Activated CD8-positive, alpha-beta memory T cell treated with anti-CD3 and anti-CD28 coated beads for 24 hours (primary cell): ENCODE measurements at regions not wholly inside any gene's neighbourhood (a gene's known extent, or its start where the extent isn't known, plus 50 kb on each side); places are given as distances from the start of the nearest gene placed in this dataset.

Source experiments
- DNase-seq: peaks from one replicate; pipeline ENCODE4 v3.0.0-alpha.2; 2020

- DNase-seq, result no peak
These were observed 608.9 kb downstream of the IRX1 start for GRCh38 chr5:4204276-4205141.

- no peak for DNase-seq
These were observed 609.8 kb downstream of the IRX1 start for GRCh38 chr5:4205398-4205797.

GRCh38 chr5:4206127-4206526 is 610.5 kb downstream of the IRX1 start:
- no peak for DNase-seq

- no peak for DNase-seq
These were observed 611.9 kb downstream of the IRX1 start for GRCh38 chr5:4207486-4207885.

GRCh38 chr5:4208537-4208936 is 612.9 kb downstream of the IRX1 start:
- DNase-seq, result no peak

- no peak for DNase-seq
These were observed 613.4 kb downstream of the IRX1 start for GRCh38 chr5:4208996-4209395.

- no peak for DNase-seq
These were observed 616.6 kb downstream of the IRX1 start for GRCh38 chr5:4212071-4212739.

- DNase-seq, result no peak
These were observed 617.6 kb downstream of the IRX1 start for GRCh38 chr5:4212981-4213819.

GRCh38 chr5:4215143-4215542 is 619.5 kb downstream of the IRX1 start:
- no peak for DNase-seq

- no peak for DNase-seq
These were observed 620.5 kb downstream of the IRX1 start for GRCh38 chr5:4216142-4216541.

- DNase-seq, result no peak
These were observed 624.4 kb downstream of the IRX1 start for GRCh38 chr5:4220016-4220415.

GRCh38 chr5:4221048-4221447 is 625.4 kb downstream of the IRX1 start:
- DNase-seq, result no peak

GRCh38 chr5:4222147-4222546 is 626.5 kb downstream of the IRX1 start:
- DNase-seq, result no peak

GRCh38 chr5:4222821-4223220 is 627.2 kb downstream of the IRX1 start:
- no peak for DNase-seq

- DNase-seq, result no peak
These were observed 630.1 kb downstream of the IRX1 start for GRCh38 chr5:4225741-4226140.

GRCh38 chr5:4226565-4226964 is 630.9 kb downstream of the IRX1 start:
- DNase-seq, result no peak

GRCh38 chr5:4228708-4229107 is 633.1 kb downstream of the IRX1 start:
- DNase-seq, result no peak

- DNase-seq, result no peak
These were observed 634.0 kb downstream of the IRX1 start for GRCh38 chr5:4229414-4230292.

- DNase-seq, result no peak
These were observed 634.8 kb downstream of the IRX1 start for GRCh38 chr5:4230471-4230785.

GRCh38 chr5:4230786-4231641 is 635.4 kb downstream of the IRX1 start:
- DNase-seq, result no peak

GRCh38 chr5:4232084-4232483 is 636.5 kb downstream of the IRX1 start:
- DNase-seq, result no peak

GRCh38 chr5:4233671-4234070 is 638.0 kb downstream of the IRX1 start:
- DNase-seq, result no peak
